GM18868 (cell line): ENCODE measurements at regions not wholly inside any gene's neighbourhood (a gene's known extent, or its start where the extent isn't known, plus 50 kb on each side); places are given as distances from the start of the nearest gene placed in this dataset.

ENCODE experiments used
- ATAC-seq: cut with Tn5 transposase; IDR thresholded peaks from one replicate; pipeline ENCODE4 v1.9.1; 2021; ENCODE audit warnings: mild to moderate bottlenecking, moderate library complexity; ENCODE audit not compliant: unreplicated experiment

DNA sequence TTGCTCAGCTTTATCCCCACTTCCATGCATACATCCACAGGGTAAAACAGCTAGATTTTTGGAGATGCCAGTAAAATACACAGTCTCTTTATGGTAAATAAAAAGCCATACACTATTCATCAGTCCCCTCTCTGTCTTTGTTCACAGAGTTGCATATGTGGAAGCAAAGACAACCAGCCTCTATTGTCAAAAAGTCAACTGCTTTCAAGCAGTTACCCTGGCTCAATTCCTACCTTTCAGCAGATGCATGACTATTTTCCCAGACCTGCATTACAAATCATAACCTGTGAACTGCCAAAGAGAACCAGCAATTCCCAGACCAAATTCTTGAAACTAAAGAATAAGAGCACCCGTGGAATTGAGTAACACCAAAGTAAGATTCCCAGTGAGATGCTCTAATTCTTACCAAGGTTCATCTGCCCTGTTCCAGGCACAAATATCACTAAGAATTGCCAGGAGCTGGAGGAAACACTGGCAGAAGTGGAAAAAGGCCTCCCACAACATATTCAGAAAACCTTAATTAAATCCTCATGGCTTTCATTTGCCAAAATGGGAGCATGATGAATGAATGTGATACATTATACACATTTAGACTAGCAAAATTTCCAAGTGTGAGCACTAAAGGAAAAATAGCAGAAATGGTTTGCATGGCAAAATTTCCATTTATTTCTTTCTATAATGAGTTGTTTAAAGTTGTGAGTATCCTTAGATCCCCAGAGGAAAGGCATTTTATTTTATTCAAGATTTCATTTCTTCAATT is 391.2 kb upstream of the ADGRL3 start:
- ATAC-seq: no peak

DNA sequence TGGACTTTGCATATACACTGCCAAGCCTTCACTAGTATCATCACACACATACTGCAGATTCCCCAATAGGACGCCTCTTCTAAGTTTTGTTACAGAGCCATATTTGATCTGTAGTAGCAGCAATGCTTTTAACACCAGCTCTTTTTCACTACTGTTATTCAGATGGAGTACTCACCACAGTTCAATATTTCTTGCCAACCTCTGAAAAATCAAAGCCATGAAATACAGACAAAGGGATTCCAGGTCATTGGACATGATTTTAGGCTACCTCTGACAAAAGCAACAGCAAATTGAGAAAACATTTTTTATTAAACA is 390.7 kb upstream of the ADGRL3 start:
- no peak for ATAC-seq

DNA sequence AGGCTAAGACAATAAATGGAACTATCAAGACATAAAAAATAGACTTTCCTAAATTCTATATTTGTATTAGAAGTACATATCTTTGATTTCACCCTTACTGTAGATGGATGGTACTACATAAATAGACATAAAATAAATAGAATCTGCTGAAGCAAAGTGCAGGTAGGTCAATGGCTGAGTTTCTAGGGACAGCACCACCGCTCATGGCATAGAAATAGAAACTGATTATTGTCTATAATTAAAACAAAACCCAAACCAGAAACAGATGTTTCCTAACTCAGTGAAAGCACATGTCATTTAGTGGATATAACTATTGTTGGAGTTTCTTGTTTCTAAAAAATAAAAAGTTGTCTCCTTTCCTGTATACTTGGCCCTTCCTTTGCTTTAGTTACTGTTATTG is 387.3 kb upstream of the ADGRL3 start:
- ATAC-seq: no peak

DNA sequence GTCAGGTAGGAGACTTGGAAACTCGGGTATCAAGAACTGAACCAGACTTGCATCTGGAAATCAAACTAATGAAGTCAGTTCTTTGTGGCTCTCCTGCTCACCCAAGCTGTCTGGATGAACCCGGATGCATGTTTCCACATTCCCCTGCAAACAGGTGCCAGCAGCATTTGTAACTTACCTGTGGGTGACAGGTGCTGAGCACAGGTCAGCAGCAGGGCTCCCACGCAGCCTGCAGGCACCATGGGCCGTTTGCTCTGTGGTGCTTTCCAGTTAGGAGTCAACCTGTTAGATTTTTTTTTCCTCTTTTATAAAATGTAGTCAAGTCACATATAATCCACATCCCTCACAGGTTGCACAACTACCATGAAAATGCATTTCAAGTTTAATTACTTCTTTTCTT is 385.6 kb upstream of the ADGRL3 start:
- no peak for ATAC-seq

DNA sequence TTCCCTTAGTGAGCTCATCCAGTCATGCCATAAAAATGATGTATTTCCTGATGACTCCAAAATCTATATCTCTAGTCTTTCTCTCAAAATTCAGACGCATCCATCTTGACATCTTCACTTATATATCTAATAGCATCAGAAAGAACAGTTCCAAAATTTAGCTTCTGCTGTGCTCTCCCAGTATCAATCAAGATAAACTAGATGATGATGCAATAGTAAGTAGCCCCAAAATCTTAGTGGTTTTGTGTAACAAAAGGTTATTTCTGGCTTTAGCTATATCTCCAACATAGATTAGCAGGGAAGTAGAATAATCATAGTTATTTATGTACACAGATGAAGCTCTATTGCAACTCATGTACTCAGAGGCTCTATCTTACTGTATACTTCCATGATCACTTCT is 382.5 kb upstream of the ADGRL3 start:
- no peak for ATAC-seq

DNA sequence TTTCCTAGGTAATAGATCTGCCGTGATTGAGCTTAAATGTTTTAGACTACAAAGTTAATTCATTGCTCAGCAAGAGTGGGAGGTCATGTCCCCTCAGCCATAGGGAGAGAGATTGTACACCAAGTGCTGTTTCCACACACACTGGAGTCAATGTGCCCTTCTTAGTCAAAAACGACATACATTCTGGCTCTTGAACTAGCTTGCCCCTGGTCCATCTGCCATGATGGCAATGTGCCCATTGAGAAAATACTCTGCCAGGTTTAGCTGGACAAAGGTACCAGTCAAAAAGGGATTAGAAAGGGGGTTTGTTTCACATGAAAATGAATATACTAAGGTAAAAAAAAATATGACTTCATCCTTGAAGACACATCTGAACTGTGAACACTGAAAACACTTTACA is 377.1 kb upstream of the ADGRL3 start:
- ATAC-seq: no peak

DNA sequence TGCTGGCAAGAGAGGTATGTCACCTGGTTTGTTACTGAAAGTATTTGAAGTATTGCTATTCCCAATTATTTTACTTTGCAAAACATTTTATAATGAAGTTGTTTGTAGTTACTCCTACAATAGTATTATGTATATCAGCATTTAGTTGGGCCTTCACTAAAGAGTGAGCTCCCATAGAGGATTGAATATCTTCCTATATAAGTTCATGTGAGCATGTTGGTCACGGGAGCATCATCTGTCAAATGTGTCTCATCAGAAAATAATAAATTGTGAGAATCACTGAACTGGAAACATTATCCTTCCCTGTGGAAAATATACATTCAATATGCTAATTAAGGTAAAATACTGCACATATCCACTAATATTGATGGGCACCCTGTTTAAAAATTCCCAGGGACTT is 360.1 kb upstream of the ADGRL3 start:
- no peak for ATAC-seq

DNA sequence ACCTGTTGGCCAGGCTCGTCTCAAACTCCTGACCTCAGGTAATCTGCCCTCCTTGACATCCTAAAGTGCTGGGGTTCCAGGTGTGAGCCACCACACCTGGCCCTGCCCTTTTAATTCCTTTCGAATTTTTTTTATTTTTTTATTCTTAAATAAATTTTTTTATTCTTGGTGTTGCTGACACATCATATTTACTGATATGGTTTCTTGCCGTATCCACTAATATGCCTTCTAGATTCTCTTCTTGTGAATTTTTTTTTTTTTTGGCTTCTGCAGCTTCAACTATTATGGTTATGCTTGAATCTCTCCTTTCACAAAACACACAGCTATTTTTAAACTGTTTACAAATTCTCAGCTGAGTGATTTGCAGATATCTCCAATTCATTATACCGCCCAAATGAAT is 353.4 kb upstream of the ADGRL3 start:
- ATAC-seq: no peak

DNA sequence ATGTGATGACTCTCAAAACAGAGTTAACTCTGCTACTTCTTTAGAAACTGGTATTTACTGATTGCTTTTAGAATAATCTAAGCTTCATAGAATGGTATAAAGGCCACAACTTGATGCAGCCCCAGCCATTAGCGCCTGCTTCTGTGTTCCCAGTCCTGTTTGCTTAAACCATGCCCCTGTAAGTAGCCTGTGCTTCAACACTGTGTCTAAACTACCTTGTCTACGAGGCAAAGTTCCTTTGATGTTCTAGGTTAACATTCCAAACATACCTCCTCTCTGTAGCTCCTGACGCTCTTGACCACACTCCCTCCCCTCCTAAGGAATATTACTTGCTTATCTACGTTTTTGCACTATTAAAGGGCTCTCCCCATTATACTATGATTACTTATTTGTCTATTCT is 352.5 kb upstream of the ADGRL3 start:
- no peak for ATAC-seq

DNA sequence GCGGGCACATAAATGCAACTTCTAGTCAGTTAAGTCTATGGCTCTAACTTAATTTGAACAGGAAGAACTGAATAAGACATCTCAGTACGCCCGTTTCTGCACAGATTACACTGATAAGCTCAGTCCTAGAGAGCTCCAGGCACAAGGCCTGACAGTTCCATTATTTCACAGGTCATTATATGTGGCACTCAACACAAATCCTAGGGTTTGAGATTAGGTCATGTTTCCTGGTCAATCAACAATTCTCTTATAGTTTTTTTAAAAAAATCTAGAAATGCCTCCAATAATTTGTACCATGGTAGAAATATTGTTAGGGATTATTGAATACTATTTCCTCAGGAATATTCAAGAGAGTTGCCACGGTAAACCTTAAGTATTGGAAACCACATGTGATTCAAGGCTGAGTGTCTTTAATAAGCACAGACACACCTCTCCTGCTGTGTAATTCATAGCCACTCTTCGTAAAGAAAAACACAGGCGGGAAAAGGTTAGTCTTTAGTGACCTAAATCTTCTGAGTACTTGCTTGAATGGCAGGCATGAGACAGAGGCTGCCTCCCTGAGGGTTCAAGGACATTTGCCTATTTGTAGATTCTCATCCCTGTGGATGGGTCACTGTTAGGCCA is 342.9 kb upstream of the ADGRL3 start:
- no peak for ATAC-seq

DNA sequence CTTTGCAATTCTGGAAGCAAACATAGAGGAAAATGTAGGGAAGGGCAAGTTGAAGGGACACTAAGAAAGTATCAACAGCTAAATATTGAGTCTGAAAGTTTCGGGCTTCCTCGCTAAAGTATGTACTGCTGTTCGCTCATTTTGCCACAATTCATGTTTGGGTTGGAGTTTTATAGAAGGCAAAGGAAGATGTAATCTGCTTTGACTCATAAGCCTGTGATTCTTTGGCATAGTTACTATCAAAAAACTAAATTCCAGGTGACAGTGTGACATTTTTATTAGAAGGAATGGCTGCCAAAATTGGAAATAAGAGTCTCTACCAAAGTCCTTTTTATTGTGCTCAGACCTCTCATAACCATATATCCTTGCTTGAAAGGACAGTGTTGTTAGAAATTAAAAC is 336.7 kb upstream of the ADGRL3 start:
- ATAC-seq: no peak

DNA sequence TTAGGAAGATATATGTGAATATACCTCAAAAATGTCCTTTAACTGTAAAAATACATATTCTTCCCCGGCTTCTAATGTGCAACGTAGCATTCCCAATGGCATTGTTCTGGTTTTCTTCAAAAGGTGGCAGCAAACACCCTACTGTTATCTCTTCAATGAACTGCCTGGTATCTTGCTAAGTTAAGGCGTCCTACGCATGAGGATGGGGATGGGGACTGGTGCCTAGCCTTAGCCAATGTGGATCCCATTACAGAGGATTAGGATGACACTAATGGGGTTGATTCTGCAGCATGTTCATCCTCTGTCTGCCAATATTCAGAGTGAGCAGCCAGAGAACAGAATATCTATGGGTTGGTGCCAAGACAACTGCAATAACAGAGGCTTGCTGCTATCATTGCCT is 334.9 kb upstream of the ADGRL3 start:
- no peak for ATAC-seq

DNA sequence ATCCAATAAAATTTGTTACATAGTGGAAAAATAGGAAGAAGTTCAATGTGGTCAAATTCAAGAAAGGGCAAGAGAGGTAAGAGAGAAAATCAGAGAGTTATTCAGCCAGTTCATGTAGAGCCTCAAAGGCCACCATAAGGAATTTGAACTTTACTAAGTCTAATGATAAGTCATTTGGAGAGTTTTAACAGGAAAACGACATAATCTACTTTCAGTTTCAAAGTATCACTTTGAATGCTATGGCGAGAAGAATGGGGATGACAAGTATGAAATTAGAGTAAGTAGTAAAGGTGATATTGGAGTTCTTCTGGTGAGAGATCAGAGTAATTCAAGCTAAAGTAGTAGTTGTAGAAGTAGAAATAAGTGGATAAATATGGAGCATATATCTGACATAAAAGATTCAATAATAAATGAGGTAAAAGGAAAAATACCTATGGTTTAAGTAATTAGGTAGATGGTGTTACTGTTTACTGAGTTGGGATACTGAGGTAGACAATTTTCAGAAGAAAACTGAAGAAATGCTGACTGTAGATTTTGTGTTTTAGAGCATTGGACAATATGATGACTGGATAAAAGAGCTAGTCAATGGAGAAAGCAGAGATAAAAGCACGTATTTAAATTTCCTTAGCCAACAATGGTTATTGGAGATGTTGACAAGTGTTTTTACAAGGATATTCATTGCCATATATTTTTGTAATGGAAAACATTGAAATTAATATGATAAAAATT is 331.7 kb upstream of the ADGRL3 start:
- no peak for ATAC-seq

DNA sequence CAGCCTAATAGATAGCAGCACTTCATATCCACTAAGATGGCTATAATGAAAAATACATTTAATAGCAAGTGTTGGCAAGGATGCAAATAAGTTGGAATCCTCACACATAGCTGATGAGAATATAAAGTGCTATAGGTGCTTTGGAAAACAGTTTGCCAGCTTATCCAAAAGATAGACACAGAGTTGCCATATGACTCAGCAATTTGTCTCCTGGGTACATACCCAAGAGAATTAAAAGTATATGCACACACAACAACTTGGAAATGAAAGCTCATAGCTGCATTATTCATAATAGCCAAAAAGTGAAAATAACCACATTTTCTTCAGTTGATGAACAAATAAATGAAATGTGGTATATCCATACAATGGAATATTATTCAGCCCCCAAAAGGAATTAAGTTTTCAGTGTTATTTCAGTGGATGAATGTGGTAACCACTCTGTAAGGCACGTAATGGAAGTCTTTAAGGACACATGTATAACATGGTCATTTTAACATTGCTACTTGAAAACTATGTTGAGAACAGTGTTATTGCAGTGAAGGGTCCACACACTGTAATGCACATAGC is 320.9 kb upstream of the ADGRL3 start:
- ATAC-seq: no peak

DNA sequence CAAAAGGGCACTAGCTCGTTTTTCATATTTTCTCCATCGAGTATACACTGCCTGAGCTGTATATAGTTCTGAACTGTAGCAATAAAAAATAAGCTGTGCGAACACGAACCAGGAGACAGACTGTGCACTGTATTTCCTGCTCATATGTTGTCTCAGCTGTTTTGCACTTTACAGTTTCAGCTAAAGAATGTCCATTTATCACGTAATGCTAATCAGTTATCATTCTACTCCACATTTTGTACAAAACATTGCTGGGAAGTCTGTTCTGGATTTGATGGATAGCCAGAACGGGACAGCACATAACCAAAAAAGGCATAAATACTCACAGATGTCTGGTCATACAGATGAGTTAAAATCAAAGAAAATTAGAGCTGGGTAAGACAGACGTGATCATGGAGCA is 315.5 kb upstream of the ADGRL3 start:
- no peak for ATAC-seq

DNA sequence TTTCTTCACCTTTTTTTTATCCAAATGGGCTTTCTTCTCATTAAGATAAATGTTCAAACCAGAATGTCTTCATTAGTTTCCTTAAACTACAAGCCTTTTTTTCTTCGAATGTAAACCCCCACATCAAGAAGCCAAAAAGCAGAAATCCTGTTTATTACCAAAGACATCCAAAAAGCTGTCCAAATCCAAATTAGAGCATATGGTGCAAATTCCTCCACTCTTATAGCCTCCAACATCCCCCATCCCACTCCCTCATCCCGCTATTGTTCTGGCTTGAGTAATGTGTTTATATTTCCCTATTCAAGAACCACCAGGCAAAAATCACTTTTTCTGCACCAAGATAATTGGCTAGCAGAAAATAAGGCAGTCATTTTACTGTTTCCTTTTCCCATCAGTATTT is 315.1 kb upstream of the ADGRL3 start:
- ATAC-seq: no peak

DNA sequence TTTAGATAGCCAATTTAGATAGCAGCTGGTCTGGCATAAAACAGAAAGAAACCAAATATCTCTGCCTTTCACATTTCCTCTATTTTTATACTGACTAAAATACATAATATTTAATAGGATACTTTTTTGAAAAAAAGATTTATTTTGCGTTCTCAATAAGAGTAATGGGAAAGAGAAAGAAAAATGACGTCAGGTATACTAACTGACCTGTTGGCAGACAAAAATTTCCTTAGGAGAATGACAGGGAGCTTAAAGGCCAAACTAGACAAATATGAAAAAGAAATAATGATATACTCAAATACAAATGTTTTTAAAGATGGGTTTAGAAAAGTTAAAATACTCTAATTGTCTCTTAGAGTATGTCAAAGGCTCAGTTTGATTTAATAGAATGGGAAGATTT is 309.4 kb upstream of the ADGRL3 start:
- ATAC-seq: no peak

DNA sequence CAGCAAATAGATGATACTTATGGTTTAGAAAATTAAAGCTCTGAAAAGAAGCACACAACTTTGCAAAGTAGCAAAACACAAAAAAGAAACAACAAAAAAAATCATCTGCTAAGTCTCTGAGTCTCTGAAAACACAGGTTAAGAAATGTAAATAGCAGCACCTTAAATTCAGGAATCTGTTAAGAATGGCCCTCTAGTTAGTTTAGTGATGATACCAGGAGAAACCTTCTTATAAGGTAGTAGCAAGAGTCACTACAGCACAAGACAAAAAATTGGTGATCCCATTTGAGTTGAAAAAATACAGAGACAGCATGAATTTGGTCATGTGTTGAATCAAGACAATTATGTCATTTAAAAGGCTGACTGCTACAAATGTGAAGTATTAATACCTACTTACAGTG is 308.2 kb upstream of the ADGRL3 start:
- no peak for ATAC-seq

DNA sequence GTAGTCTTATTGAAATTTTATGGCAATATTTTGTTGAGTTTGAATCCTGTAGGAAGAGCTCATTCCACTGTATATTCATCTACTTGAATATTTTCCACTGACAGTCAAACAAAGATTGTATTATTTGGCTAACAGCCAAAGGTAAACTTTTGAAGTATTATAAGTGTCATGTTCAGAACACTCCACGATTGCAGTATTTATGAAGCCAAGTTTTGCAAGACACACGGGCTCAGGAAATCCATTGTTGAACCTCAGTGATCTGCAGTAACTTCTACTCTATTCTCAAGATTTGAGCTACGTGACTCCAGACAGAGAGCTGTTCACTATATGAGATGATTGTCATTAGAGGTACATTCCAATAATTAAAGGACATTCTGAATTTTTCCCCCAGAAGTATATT is 302.7 kb upstream of the ADGRL3 start:
- ATAC-seq: no peak

DNA sequence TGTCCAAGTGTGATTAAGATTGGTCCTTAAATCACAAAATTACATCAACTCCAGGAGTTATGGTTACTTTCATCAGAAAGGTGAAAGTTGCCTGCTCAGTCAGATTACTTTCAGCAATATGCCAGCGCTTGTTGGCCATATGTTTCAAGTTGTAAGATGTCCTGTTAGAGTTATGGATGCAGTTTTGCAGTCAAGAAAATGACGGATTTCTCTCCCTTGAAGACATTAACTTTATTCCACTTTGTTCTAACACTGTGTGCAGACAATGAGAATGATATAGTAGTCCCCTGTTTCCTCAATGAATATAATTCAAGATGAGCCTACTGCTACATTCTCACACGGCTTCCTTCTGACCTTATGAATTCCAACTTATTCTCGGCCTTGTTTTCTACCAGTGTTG is 295.0 kb upstream of the ADGRL3 start:
- ATAC-seq: no peak

DNA sequence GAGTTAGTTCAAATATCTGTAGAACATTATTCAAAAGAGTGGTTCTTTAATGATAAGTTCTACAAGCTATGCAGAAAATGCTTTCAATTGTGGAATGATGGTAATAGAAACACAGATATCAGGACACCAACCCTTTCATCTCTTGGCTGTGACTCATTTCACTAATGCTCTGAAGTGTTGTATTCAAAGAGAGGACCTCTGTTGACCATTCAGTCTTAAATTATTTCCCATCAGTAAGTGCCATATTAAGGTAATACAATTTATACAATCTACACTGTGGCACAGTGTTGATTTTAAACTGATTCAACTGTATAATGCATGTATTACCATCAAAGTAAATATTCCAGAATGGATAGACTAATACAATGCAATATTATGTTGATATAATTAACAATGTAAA is 289.0 kb upstream of the ADGRL3 start:
- no peak for ATAC-seq

DNA sequence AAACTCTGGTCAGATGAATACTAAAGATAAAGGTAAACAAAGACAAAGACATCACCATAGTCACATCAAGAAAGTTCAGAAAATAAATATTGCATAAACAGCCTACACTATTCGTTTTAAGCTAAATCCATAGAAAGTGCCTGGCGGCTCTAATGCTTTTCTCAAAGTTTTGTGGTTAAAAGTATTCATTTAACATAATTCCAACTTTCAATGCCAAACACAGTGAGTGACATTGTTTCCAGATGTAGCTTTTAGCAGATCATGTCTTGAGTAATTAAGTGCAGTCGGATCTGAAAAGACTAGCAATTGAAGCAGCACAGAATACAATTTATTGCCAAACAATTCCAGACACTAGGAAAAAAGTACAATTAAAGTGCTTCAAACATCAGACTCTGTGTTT is 287.1 kb upstream of the ADGRL3 start:
- ATAC-seq: no peak
